ENCODE measurements at regions not wholly inside any gene's neighbourhood (a gene's known extent, or its start where the extent isn't known, plus 50 kb on each side); places are given as distances from the start of the nearest gene placed in this dataset.

GRCh38 chr10:130511766-130512165 lies 375.6 kb downstream of the GLRX3 start:
- TF ChIP-seq EZH2 (IDR thresholded peaks at IDR 0.05; ENCODE audit: low read depth, unreplicated experiment) (no peak), CTCF (conservative IDR thresholded peaks at IDR 0.05; ENCODE audit: low read depth in 2 of 2) (no peak), POLR2AphosphoS5 (IDR thresholded peaks at IDR 0.05; ENCODE audit: low read depth) (no peak), REST (IDR thresholded peaks at IDR 0.05; ENCODE audit: unreplicated experiment) (no peak), ETS1 (IDR thresholded peaks at IDR 0.05) (no peak), ZNF114 (CRISPR knock-in tag; IDR thresholded peaks at IDR 0.05) (no peak), CREB1 (CRISPR knock-in tag; IDR thresholded peaks at IDR 0.05; ENCODE audit: low read depth) (no peak), EZH2phosphoT487 (IDR thresholded peaks at IDR 0.05; ENCODE audit: unreplicated experiment) (no peak), NANOG (IDR thresholded peaks at IDR 0.05; ENCODE audit: borderline replicate concordance) (no peak), STAT1 (IDR thresholded peaks at IDR 0.05; ENCODE audit: unreplicated experiment) (no peak), JUNB (IDR thresholded peaks at IDR 0.05; ENCODE audit: unreplicated experiment) (no peak)

All from GM23338 (cell line).